H9 (cell line): ENCODE measurements at regions not wholly inside any gene's neighbourhood (a gene's known extent, or its start where the extent isn't known, plus 50 kb on each side); places are given as distances from the start of the nearest gene placed in this dataset.

Source experiments
- DNase-seq: peaks from one replicate; pipeline ENCODE4 v3.0.0-alpha.2; 2017
- H2AFZ ChIP-seq: one replicate; pipeline ENCODE4 v1.6.1; 2013; ENCODE audit warnings: mild to moderate bottlenecking, low read length, control low read depth, moderate library complexity
- H2AK5ac ChIP-seq: 2 replicates; pipeline ENCODE4 v1.6.1; 2013; ENCODE audit warnings: low read length, control low read depth, mixed read lengths; ENCODE audit not compliant: insufficient read length
- H2BK120ac ChIP-seq: one replicate; pipeline ENCODE4 v1.6.1; 2013; ENCODE audit warnings: low read depth, mild to moderate bottlenecking, low read length, control low read depth, inconsistent platforms; ENCODE audit not compliant: poor library complexity, severe bottlenecking
- H2BK12ac ChIP-seq: 2 replicates; pipeline ENCODE4 v1.6.1; 2013; ENCODE audit warnings: low read length, control low read depth, mixed read lengths, low read depth; ENCODE audit not compliant: insufficient read length
- H2BK15ac ChIP-seq: 2 replicates; pipeline ENCODE4 v1.6.1; 2013; ENCODE audit warnings: low read depth, low read length, control low read depth
- H2BK20ac ChIP-seq: one replicate; pipeline ENCODE4 v1.6.1; 2013; ENCODE audit warnings: low read depth, mild to moderate bottlenecking, low read length, control low read depth, inconsistent platforms; ENCODE audit not compliant: poor library complexity, severe bottlenecking
- H2BK5ac ChIP-seq: 2 replicates; pipeline ENCODE4 v1.6.1; 2013; ENCODE audit warnings: low read length, control low read depth, mixed read lengths; ENCODE audit not compliant: insufficient read length
- H3K14ac ChIP-seq: 2 replicates; pipeline ENCODE4 v1.6.1; 2013; ENCODE audit warnings: low read length, control low read depth; ENCODE audit not compliant: insufficient read depth
- H3K18ac ChIP-seq: 2 replicates; pipeline ENCODE4 v1.6.1; 2013; ENCODE audit warnings: low read depth, mild to moderate bottlenecking, mixed read lengths, low read length, control low read depth; ENCODE audit not compliant: insufficient read length
- H3K23ac ChIP-seq: 2 replicates; pipeline ENCODE4 v1.6.1; 2013; ENCODE audit warnings: low read length, control low read depth, mixed read lengths, low read depth; ENCODE audit not compliant: insufficient read length
- H3K23me2 ChIP-seq: 2 replicates; pipeline ENCODE4 v1.6.1; 2013; ENCODE audit warnings: low read depth, mild to moderate bottlenecking, mixed read lengths, low read length, control low read depth; ENCODE audit not compliant: insufficient read length, poor library complexity, severe bottlenecking
- H3K27ac ChIP-seq: 2 replicates; pipeline ENCODE4 v1.5.1; 2013; ENCODE audit warnings: low read length, control low read depth, mixed read lengths, low read depth; ENCODE audit not compliant: insufficient read length
- H3K27me3 ChIP-seq: 2 replicates; pipeline ENCODE4 v1.6.1; 2013; ENCODE audit warnings: low read length, control low read depth, inconsistent platforms; ENCODE audit not compliant: insufficient read depth
- H3K4ac ChIP-seq: 2 replicates; pipeline ENCODE4 v1.6.1; 2013; ENCODE audit warnings: low read depth, mild to moderate bottlenecking, control low read depth, inconsistent platforms, low read length, moderate library complexity
- H3K4me1 ChIP-seq: 2 replicates; pipeline ENCODE4 v1.6.1; 2013; ENCODE audit warnings: low read length, control low read depth, inconsistent platforms; ENCODE audit not compliant: insufficient read depth
- H3K4me2 ChIP-seq: 2 replicates; pipeline ENCODE4 v1.6.1; 2013; ENCODE audit warnings: low read length, control low read depth, mixed read lengths; ENCODE audit not compliant: insufficient read length, insufficient read depth
- H3K56ac ChIP-seq: 2 replicates; pipeline ENCODE4 v1.6.1; 2013; ENCODE audit warnings: low read depth, mild to moderate bottlenecking, mixed read lengths, low read length, control low read depth; ENCODE audit not compliant: insufficient read length
- H3K79me1 ChIP-seq: 2 replicates; pipeline ENCODE4 v1.6.1; 2013; ENCODE audit warnings: low read depth, mild to moderate bottlenecking, moderate library complexity, low read length, control low read depth, inconsistent platforms; ENCODE audit not compliant: insufficient read depth, poor library complexity, severe bottlenecking
- H3K79me2 ChIP-seq: 2 replicates; pipeline ENCODE4 v1.6.1; 2013; ENCODE audit warnings: low read length, control low read depth, inconsistent platforms; ENCODE audit not compliant: insufficient read depth
- H3K9ac ChIP-seq: 2 replicates; pipeline ENCODE4 v1.6.1; 2013; ENCODE audit warnings: low read length, control low read depth, mixed read lengths; ENCODE audit not compliant: insufficient read length; ENCODE audit errors: extremely low read depth
- H3K9me3 ChIP-seq: one replicate; pipeline ENCODE4 v1.6.1; 2013; ENCODE audit warnings: low read depth, low read length, inconsistent platforms; ENCODE audit not compliant: control insufficient read depth
- H3T11ph ChIP-seq: one replicate; pipeline ENCODE4 v1.6.1; 2013; ENCODE audit warnings: mild to moderate bottlenecking, low read length, control low read depth, inconsistent platforms
- H4K20me1 ChIP-seq: one replicate; pipeline ENCODE4 v1.6.1; 2013; ENCODE audit not compliant: control insufficient read depth, insufficient read length, insufficient read depth
- H4K5ac ChIP-seq: 2 replicates; pipeline ENCODE4 v1.6.1; 2013; ENCODE audit warnings: low read depth, mild to moderate bottlenecking, mixed read lengths, low read length, control low read depth; ENCODE audit not compliant: insufficient read length
- H4K8ac ChIP-seq: replicated peaks from 2 replicates; pipeline ENCODE4 v1.6.1; 2013; ENCODE audit warnings: low read length, control low read depth, mixed read lengths, low read depth; ENCODE audit not compliant: insufficient read length
- H4K91ac ChIP-seq: 2 replicates; pipeline ENCODE4 v1.6.1; 2013; ENCODE audit warnings: low read depth, mild to moderate bottlenecking, moderate library complexity, mixed read lengths, low read length, control low read depth; ENCODE audit not compliant: insufficient read length
- H3K27ac Mint-ChIP-seq, 3 experiments: 2 replicates in 2 of 3; 3 replicates in 1 of 3; pipeline ENCODE4 v1.8.0; 2020 to 2021; ENCODE audit warnings: mixed read lengths in 3 of 3, mild to moderate bottlenecking in 1 of 3, moderate library complexity in 1 of 3
- H3K27me3 Mint-ChIP-seq: 2 replicates; pipeline ENCODE4 v1.8.0; 2021; ENCODE audit warnings: low read depth, mild to moderate bottlenecking, moderate library complexity, mixed read lengths
- H3K36me3 Mint-ChIP-seq, 3 experiments: 2 replicates in 2 of 3; 3 replicates in 1 of 3; pipeline ENCODE4 v1.8.0; 2020 to 2021; ENCODE audit warnings: low read depth in 3 of 3, mixed read lengths in 3 of 3; ENCODE audit not compliant: insufficient read depth in 1 of 3
- H3K4me1 Mint-ChIP-seq, 2 experiments: 2 replicates each; pipeline ENCODE4 v1.8.0; 2020; ENCODE audit warnings: mixed read lengths in 2 of 2
- H3K4me3 Mint-ChIP-seq, 2 experiments: 2 replicates in 1 of 2; 3 replicates in 1 of 2; pipeline ENCODE4 v1.8.0; 2020 to 2021; ENCODE audit warnings: mild to moderate bottlenecking in 2 of 2, mixed read lengths in 2 of 2, moderate library complexity in 1 of 2
- H3K9me3 Mint-ChIP-seq, 2 experiments: 2 replicates in 1 of 2; 3 replicates in 1 of 2; pipeline ENCODE4 v1.8.0; 2020; ENCODE audit warnings: mild to moderate bottlenecking in 2 of 2, mixed read lengths in 2 of 2, moderate library complexity in 1 of 2
- TF ChIP-seq, protein P1 (sequence below): fragments of 200-600 bp; sonication (generic); conservative IDR thresholded peaks from 3 replicates; pipeline ENCODE4 v1.8.0; 2021; ENCODE audit warnings: antibody characterized with exemption, mild to moderate bottlenecking

DNA sequence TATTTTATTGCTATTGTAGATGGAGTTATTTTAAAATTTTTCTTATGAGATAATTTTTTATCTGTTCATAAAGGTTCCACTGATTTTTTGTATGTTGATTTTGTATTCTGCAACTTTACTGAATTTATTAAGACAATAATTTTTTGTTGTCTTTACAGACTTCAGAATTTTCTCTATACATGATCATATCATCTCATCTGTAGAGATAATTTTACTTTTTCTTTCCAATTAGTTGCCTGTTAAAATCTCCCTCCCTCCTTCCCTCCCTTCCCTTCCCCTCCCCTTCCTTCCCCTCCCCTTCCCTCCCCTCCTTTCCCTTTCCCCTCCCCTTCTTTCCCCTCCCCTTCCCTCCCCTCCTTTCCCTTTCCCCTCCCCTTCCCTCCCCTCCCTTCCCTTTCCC is 378.1 kb downstream of the SOCS6 start:
- Histone ChIP-seq H3K4me2 (no peak overlapping the region), H3K79me2 (no peaks in the 10 kb centered on the region), H2BK12ac (no peak overlapping the region), H3K27ac (no peak overlapping the region), H3K9ac (no peak overlapping the region), H3K23me2 (no peaks in the 10 kb centered on the region), H3T11ph (no peak overlapping the region), H4K20me1 (no peaks in the 10 kb centered on the region), H3K14ac (no peak overlapping the region), H3K79me1 (no peaks in the 10 kb centered on the region), H3K23ac (no peak overlapping the region), H4K91ac (no peak overlapping the region), H3K18ac (no peak overlapping the region), H2BK120ac (no peak overlapping the region), H3K4me1 (no peaks in the 10 kb centered on the region), H2BK15ac (no peak overlapping the region), H3K27me3 (no peaks in the 10 kb centered on the region), H2AK5ac (no peak overlapping the region), H3K56ac (no peak overlapping the region), H4K5ac (no peak overlapping the region), H2BK20ac (no peak overlapping the region), H2BK5ac (no peak overlapping the region), H3K4ac (no peak overlapping the region), H3K9me3 (no peaks in the 10 kb centered on the region), H4K8ac (no peak overlapping the region), H2AFZ (no peak overlapping the region)
- no peaks in the 10 kb centered on the region for H3K36me3 Mint-ChIP-seq
- no peak overlapping the region for H3K4me3 Mint-ChIP-seq
- H3K27ac Mint-ChIP-seq, result no peak overlapping the region
- DNase-seq, result no peak
- H3K4me1 Mint-ChIP-seq, result no peaks in the 10 kb centered on the region
- peaks cover 0 to 6% of the 10 kb centered on the region in 2 experiments; a peak in 1 of 5 replicates for H3K9me3 Mint-ChIP-seq
- TF ChIP-seq, protein P1, sequence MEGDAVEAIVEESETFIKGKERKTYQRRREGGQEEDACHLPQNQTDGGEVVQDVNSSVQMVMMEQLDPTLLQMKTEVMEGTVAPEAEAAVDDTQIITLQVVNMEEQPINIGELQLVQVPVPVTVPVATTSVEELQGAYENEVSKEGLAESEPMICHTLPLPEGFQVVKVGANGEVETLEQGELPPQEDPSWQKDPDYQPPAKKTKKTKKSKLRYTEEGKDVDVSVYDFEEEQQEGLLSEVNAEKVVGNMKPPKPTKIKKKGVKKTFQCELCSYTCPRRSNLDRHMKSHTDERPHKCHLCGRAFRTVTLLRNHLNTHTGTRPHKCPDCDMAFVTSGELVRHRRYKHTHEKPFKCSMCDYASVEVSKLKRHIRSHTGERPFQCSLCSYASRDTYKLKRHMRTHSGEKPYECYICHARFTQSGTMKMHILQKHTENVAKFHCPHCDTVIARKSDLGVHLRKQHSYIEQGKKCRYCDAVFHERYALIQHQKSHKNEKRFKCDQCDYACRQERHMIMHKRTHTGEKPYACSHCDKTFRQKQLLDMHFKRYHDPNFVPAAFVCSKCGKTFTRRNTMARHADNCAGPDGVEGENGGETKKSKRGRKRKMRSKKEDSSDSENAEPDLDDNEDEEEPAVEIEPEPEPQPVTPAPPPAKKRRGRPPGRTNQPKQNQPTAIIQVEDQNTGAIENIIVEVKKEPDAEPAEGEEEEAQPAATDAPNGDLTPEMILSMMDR, result no peak
- no peaks in the 10 kb centered on the region for H3K27me3 Mint-ChIP-seq
